ENCODE measurements at regions not wholly inside any gene's neighbourhood (a gene's known extent, or its start where the extent isn't known, plus 50 kb on each side); places are given as distances from the start of the nearest gene placed in this dataset.

DNA sequence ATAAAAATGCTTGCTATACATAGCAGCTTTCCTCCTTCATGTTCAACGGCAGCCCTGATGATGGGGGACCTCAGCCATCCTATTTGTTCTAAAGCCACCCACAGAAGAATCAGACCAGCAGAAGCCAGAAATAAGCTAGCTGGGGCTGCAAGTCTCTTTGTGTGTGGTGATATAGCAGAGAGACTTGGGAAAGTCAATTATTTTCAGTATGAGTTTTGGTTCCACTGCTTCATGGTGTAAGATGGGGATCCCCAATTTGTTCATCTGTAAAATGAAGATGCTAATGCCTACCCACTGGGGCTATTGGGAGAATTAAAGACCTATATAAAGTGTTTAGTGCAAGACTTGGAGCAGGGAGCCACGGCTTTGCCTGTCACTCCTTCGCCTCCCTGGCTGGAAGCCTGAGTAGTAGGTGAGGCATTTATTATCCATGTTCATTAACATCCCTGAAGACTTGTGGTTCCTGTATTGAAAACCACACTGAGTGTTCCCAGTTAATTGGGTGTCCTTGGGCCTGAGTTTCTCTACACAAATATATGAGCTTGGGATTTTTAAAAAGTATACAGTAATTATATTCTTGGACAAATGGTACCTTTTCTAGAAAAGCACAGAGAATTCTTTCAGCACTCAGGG is 210.1 kb upstream of the SLC24A2 start:
- TF ChIP-seq YY1 (IDR thresholded peaks at IDR 0.05; ENCODE audit: insufficient read depth, insufficient read length) (no peak), SUZ12 (IDR thresholded peaks at IDR 0.05; ENCODE audit: extremely low read depth, insufficient read depth, insufficient read length) (no peak)
